K562 (cell line): ENCODE measurements at regions not wholly inside any gene's neighbourhood (a gene's known extent, or its start where the extent isn't known, plus 50 kb on each side); places are given as distances from the start of the nearest gene placed in this dataset.

Source experiments
- BMI1 ChIP-seq: fragments of 150-350 bp; IDR thresholded peaks from 2 replicates; pipeline ENCODE4 v1.6.1; 2014; ENCODE audit warnings: low read length
- COPS2 ChIP-seq: fragments of 450-650 bp; conservative IDR thresholded peaks from 2 replicates; pipeline ENCODE4 v1.6.1; 2016; ENCODE audit warnings: mild to moderate bottlenecking, moderate library complexity
- DPF2 ChIP-seq: fragments of 450-650 bp; IDR thresholded peaks from 2 replicates; pipeline ENCODE4 v1.6.1; 2016
- HDGF ChIP-seq: fragments of 450-650 bp; IDR thresholded peaks from 2 replicates; pipeline ENCODE4 v1.6.1; 2016
- MGA ChIP-seq: fragments of 450-650 bp; IDR thresholded peaks from 2 replicates; pipeline ENCODE4 v1.6.1; 2016; ENCODE audit warnings: mild to moderate bottlenecking, moderate library complexity
- PPARD ChIP-seq: fragments of 250-450 bp; sonication (Bioruptor Pico); IDR thresholded peaks from 2 replicates; pipeline ENCODE4 v1.8.0; 2022; ENCODE audit warnings: inconsistent platforms, mild to moderate bottlenecking, moderate library complexity
- PTTG1 ChIP-seq: fragments of 450-650 bp; IDR thresholded peaks from 2 replicates; pipeline ENCODE4 v1.6.1; 2016; ENCODE audit warnings: low read depth, mild to moderate bottlenecking, missing genetic modification characterization, missing compliant biosample characterization
- TOE1 ChIP-seq, 2 experiments: fragments of 450-650 bp in 1 of 2; sonication (generic) in 1 of 2; formaldehyde crosslinking in 1 of 2; IDR thresholded peaks; 2 replicates each; pipeline versions ENCODE4 v1.7.1 to v1.8.0; 2016 to 2022; ENCODE audit warnings: borderline replicate concordance in 2 of 2, mild to moderate bottlenecking in 2 of 2, antibody characterized with exemption in 1 of 2, inconsistent platforms in 1 of 2, low read depth in 1 of 2, missing genetic modification reagents in 1 of 2, moderate library complexity in 1 of 2

GRCh38 chr4:164613792-164614191, 140.1 kb upstream of the SMIM31 start (continued):
- TF ChIP-seq MGA, result no peak
- no peak for TF ChIP-seq BMI1
- TF ChIP-seq PPARD (CRISPR knock-in tag), result no peak
- TF ChIP-seq DPF2, result no peak
- TF ChIP-seq HDGF, result no peak
- TF ChIP-seq TOE1 (IDR thresholded peaks at IDR 0.05; ENCODE audit: borderline replicate concordance), result no peak
- TF ChIP-seq TOE1 (CRISPR knock-in tag; IDR thresholded peaks at IDR 0.05; ENCODE audit: borderline replicate concordance, low read depth), result no peak
- no peak for TF ChIP-seq COPS2
- no peak for TF ChIP-seq PTTG1 (tag)
